GM13976 (cell line): ENCODE measurements at regions not wholly inside any gene's neighbourhood (a gene's known extent, or its start where the extent isn't known, plus 50 kb on each side); places are given as distances from the start of the nearest gene placed in this dataset.
"Not testable (repeated sequence)": the region's sequence is repeated elsewhere in the genome, so short reads cannot be mapped to it uniquely, and the experiment has no call there.

Source experiments
- DNase-seq: peaks from one replicate; pipeline ENCODE4 v3.0.0; 2012; ENCODE audit warnings: low spot score
- in situ Hi-C: fragments of 300-500 bp; cut with MboI; formaldehyde crosslinking; loops from one replicate; pipeline ENCODE4 v1.12.0; 2022; ENCODE audit warnings: low sequenced_read_pairs, mixed read lengths, inconsistent platforms; ENCODE audit not compliant: unreplicated experiment
- TF ChIP-seq, protein P1 (sequence below): IDR thresholded peaks from 2 replicates; pipeline ENCODE4 v1.5.1; 2012; ENCODE audit warnings: borderline replicate concordance, mild to moderate bottlenecking; ENCODE audit not compliant: insufficient read depth; ENCODE audit errors: extremely low read depth, missing control alignments, control extremely low read depth

DNA sequence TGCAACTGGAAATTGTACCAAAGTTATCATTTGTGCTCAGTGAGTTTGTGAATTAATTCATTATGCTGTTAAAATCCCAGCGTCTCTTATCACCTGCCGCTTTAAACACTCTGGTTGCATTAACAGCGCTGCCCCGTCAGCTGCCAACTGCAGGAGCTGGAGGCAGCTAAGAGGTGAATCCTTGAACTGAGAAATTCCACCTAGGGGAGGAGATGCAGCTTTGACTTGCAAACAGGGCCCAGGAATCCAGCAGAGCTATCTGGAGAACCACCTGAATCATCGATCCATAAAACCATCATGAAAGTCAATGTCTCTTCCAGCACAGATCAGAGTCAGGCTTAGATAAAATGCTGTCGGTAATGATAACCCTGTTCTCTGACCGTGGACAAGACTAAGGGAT, 140.7 kb upstream of the PTBP2 start:
- in situ Hi-C loops: no loop called here
- TF ChIP-seq, protein P1, sequence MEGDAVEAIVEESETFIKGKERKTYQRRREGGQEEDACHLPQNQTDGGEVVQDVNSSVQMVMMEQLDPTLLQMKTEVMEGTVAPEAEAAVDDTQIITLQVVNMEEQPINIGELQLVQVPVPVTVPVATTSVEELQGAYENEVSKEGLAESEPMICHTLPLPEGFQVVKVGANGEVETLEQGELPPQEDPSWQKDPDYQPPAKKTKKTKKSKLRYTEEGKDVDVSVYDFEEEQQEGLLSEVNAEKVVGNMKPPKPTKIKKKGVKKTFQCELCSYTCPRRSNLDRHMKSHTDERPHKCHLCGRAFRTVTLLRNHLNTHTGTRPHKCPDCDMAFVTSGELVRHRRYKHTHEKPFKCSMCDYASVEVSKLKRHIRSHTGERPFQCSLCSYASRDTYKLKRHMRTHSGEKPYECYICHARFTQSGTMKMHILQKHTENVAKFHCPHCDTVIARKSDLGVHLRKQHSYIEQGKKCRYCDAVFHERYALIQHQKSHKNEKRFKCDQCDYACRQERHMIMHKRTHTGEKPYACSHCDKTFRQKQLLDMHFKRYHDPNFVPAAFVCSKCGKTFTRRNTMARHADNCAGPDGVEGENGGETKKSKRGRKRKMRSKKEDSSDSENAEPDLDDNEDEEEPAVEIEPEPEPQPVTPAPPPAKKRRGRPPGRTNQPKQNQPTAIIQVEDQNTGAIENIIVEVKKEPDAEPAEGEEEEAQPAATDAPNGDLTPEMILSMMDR: no peak
- DNase-seq: no peak

DNA sequence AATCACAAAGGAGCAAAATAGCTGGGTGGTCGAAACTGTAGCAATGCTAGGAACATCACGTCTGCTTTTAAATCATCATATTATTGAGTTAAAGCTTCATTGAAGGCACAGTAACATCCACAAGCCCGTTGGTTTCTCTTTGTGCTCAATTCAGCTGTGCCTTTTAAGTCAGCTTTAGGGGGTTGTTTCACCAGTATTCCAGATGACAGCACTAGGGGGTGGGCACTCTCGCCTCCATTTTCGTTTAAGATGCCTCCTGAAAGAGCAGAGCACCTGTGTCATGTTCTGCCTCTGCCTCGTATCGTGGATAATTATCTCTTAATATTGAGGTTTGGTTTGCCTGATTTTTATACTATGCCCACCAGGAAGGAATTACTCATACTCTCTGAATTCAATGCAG, 139.8 kb upstream of the PTBP2 start:
- in situ Hi-C loops: no loop called here
- DNase-seq: no peak
- TF ChIP-seq, protein P1: no peak

DNA sequence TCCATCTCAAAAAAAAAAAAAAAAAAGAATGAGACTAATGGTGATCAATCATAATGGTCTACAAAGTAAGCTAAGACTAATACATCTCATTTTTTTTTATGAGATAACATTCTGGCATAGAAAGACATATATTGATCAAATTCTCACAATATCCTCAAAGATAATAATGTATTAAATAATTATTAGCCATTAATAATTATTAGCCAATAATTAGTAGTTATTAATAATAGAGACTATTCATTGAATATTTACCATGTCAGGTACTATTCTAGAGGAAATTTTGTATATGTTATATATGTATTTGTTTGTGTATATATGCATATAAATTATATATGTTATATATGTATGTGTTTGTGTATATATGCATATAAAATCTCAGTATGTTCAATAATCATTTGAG, 137.7 kb upstream of the PTBP2 start:
- TF ChIP-seq, protein P1: no peak
- in situ Hi-C loops: no loop called here
- no peak for DNase-seq

DNA sequence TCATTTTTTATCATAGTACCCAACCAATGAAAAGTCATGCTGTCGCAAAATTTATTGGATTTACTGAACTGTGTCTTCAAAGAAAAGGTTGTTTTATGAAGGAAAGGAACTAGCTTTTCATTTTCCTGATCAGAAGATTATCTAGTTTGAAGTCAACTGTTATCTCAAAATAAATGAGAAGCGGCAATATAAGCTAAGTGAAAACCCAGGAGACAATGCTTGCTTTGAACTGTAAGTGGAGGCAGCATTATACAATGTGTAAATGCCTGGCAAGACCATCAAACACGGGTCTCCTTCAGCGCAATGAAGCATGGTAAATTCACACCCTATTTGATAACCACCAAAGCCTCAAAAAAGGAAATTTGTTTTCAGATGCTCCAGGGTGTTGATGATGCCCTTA, 134.4 kb upstream of the PTBP2 start:
- no peak for DNase-seq
- TF ChIP-seq, protein P1: no peak
- in situ Hi-C loops: no loop called here

DNA sequence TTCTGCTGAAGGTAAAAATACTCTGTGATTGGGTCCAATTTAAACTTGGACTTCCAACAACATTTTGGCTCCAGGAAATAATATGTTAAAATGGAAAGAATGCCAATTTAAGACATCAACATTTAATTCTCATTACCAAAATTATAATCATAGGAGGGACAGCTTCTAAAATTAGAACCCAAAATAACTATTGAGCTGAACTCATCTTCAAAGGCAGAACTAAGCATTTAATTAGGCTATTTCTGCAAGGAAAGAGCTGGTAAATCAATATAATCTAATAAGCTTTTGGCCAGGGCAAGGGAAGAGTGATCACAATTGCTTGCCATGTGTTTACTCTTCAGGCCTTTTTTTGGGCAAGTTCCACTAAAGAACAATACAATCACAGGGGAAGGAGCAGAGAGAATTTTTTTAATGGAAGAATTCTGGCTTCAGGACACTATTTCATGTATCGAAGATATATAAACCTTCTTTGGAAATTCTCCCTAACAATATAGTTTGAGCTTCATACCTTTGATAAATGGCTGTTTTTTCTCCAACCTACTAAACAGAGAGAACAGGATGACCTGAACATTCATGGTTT, 133.1 kb upstream of the PTBP2 start:
- no peak for DNase-seq
- TF ChIP-seq, protein P1: no peak
- in situ Hi-C loops: no loop called here

DNA sequence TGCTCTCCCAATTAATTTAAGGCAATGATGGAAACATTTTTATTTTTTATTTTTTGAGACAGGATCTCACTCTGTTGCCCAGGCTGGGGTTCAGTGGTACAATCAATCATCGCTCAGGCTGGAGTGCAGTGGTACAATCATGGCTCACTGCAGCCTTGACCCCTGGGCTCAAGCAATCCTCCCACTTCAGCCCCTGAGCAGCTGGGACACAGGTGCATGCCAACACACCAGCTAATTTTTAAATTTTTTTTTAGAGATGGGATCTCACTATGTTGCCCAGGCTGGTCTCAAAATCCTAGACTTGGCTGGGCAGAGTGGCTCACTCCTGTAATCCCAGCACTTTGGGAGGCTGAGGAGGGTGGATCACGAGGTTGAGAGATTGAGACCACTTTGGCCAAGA, 126.1 kb upstream of the PTBP2 start:
- DNase-seq, in situ Hi-C loops: not testable (repeated sequence)

DNA sequence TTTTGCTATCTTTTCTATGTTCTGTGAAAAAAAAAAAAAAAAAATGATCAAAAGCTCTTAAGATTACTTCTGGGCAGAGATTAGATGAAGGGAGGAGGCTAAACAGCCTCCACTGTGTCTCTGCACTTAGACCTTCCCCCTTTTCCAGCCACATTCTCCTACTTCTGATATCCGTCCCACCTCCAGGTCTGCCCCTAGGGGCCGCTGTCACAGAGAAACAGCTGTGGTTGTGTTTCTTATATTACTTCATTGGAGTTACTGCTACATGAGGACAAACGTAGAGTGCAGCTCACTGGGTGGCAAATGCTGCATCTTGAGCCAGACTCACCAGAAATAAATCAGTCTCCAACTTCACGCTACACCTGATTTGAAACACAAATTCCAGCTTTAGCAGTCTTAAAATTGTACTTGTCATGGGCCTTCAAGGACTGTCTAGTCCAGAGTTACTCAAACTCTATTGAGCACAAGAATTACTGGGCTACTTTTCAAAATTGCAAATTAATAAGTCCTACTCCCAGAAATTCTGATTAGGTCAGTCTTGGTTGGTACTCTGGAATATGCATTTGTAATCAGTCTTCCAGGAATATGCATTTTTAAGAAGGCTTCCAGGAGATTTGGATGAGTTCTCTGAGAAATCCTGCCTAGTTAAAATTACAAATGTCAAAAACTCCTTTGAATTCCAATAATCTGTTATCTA, 125.2 kb upstream of the PTBP2 start:
- DNase-seq: peak; percentile 40
- TF ChIP-seq, protein P1: peak; percentile 64
- in situ Hi-C loops: no loop called here
